ENCODE measurements at regions not wholly inside any gene's neighbourhood (a gene's known extent, or its start where the extent isn't known, plus 50 kb on each side); places are given as distances from the start of the nearest gene placed in this dataset.

- TF ChIP-seq, protein P1, sequence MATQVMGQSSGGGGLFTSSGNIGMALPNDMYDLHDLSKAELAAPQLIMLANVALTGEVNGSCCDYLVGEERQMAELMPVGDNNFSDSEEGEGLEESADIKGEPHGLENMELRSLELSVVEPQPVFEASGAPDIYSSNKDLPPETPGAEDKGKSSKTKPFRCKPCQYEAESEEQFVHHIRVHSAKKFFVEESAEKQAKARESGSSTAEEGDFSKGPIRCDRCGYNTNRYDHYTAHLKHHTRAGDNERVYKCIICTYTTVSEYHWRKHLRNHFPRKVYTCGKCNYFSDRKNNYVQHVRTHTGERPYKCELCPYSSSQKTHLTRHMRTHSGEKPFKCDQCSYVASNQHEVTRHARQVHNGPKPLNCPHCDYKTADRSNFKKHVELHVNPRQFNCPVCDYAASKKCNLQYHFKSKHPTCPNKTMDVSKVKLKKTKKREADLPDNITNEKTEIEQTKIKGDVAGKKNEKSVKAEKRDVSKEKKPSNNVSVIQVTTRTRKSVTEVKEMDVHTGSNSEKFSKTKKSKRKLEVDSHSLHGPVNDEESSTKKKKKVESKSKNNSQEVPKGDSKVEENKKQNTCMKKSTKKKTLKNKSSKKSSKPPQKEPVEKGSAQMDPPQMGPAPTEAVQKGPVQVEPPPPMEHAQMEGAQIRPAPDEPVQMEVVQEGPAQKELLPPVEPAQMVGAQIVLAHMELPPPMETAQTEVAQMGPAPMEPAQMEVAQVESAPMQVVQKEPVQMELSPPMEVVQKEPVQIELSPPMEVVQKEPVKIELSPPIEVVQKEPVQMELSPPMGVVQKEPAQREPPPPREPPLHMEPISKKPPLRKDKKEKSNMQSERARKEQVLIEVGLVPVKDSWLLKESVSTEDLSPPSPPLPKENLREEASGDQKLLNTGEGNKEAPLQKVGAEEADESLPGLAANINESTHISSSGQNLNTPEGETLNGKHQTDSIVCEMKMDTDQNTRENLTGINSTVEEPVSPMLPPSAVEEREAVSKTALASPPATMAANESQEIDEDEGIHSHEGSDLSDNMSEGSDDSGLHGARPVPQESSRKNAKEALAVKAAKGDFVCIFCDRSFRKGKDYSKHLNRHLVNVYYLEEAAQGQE (IDR thresholded peaks at IDR 0.05; ENCODE audit: insufficient read depth in 1 of 2, low read depth in 2 of 2, low read length in 2 of 2): no peak
- TF ChIP-seq FOXP2 (optimal IDR thresholded peaks at IDR 0.05; ENCODE audit: borderline replicate concordance, extremely low read depth, extremely low read length, insufficient read depth) (no peak), SIN3A (IDR thresholded peaks at IDR 0.05; ENCODE audit: borderline replicate concordance, insufficient read depth, low read length) (no peak), POLR2AphosphoS5 (IDR thresholded peaks at IDR 0.05; ENCODE audit: low read depth, low read length) (no peak), TAF1 (IDR thresholded peaks at IDR 0.05; ENCODE audit: borderline replicate concordance, insufficient read depth, low read length) (no peak)
These were observed 198.4 kb upstream of the ZNF717 start for GRCh38 chr3:75983609-75984290.

- no peak for TF ChIP-seq POLR2AphosphoS5 (IDR thresholded peaks at IDR 0.05; ENCODE audit: low read depth, low read length)
- TF ChIP-seq SIN3A (IDR thresholded peaks at IDR 0.05; ENCODE audit: borderline replicate concordance, insufficient read depth, low read length): no peak
- no peak for TF ChIP-seq FOXP2 (optimal IDR thresholded peaks at IDR 0.05; ENCODE audit: borderline replicate concordance, extremely low read depth, extremely low read length, insufficient read depth)
- TF ChIP-seq TAF1 (IDR thresholded peaks at IDR 0.05; ENCODE audit: borderline replicate concordance, insufficient read depth, low read length): no peak
- TF ChIP-seq, protein P1 (IDR thresholded peaks at IDR 0.05; ENCODE audit: insufficient read depth in 1 of 2, low read depth in 2 of 2, low read length in 2 of 2): no peak
These were observed 200.1 kb upstream of the ZNF717 start for GRCh38 chr3:75985432-75985831.

DNA sequence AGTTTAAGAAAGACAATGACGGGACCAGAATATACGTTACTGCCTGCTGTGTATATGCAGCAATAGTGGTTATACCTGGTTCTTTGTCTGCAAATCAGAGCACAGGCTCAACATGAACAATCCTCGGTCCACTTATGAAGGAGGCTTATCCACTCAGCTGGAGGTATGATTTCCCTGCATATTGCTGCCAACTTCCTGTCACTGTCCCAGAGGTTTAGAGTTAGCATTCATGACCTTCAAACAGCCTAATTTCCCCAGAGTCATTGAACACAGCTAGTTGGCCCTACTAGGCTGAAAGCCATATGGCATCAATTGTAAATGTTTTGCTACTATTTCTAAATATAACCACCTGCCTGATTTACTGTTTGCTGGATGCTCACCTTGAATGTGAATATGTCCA is 224.9 kb upstream of the ZNF717 start:
- TF ChIP-seq, protein P1 (IDR thresholded peaks at IDR 0.05; ENCODE audit: insufficient read depth in 1 of 2, low read depth in 2 of 2, low read length in 2 of 2): no peak
- TF ChIP-seq FOXP2 (optimal IDR thresholded peaks at IDR 0.05; ENCODE audit: borderline replicate concordance, extremely low read depth, extremely low read length, insufficient read depth) (no peak), TAF1 (IDR thresholded peaks at IDR 0.05; ENCODE audit: borderline replicate concordance, insufficient read depth, low read length) (no peak), POLR2AphosphoS5 (IDR thresholded peaks at IDR 0.05; ENCODE audit: low read depth, low read length) (no peak)

- TF ChIP-seq TAF1 (IDR thresholded peaks at IDR 0.05; ENCODE audit: borderline replicate concordance, insufficient read depth, low read length) (no peak), POLR2AphosphoS5 (IDR thresholded peaks at IDR 0.05; ENCODE audit: low read depth, low read length) (no peak), SIN3A (IDR thresholded peaks at IDR 0.05; ENCODE audit: borderline replicate concordance, insufficient read depth, low read length) (no peak), FOXP2 (optimal IDR thresholded peaks at IDR 0.05; ENCODE audit: borderline replicate concordance, extremely low read depth, extremely low read length, insufficient read depth) (no peak)
- TF ChIP-seq, protein P1 (IDR thresholded peaks at IDR 0.05; ENCODE audit: insufficient read depth in 1 of 2, low read depth in 2 of 2, low read length in 2 of 2): no peak
These were observed 225.8 kb upstream of the ZNF717 start for GRCh38 chr3:76011121-76011520.
